HFF-Myc (cell line): ENCODE measurements at regions not wholly inside any gene's neighbourhood (a gene's known extent, or its start where the extent isn't known, plus 50 kb on each side); places are given as distances from the start of the nearest gene placed in this dataset.

ENCODE experiments used
- DNase-seq: peaks from one replicate; pipeline ENCODE4 v3.0.0-alpha.2; 2011; ENCODE audit warnings: low read depth; ENCODE audit errors: extremely low read depth
- H3K4me3 ChIP-seq: replicated peaks from 2 replicates; pipeline ENCODE4 v1.5.1; 2011; ENCODE audit warnings: low read depth, mild to moderate bottlenecking, control low read depth, low read length
- TF ChIP-seq, protein P1 (sequence below): IDR thresholded peaks from 2 replicates; pipeline ENCODE4 v1.5.1; 2012; ENCODE audit warnings: mild to moderate bottlenecking, low read depth, low read length, control low read depth; ENCODE audit errors: missing control alignments

DNA sequence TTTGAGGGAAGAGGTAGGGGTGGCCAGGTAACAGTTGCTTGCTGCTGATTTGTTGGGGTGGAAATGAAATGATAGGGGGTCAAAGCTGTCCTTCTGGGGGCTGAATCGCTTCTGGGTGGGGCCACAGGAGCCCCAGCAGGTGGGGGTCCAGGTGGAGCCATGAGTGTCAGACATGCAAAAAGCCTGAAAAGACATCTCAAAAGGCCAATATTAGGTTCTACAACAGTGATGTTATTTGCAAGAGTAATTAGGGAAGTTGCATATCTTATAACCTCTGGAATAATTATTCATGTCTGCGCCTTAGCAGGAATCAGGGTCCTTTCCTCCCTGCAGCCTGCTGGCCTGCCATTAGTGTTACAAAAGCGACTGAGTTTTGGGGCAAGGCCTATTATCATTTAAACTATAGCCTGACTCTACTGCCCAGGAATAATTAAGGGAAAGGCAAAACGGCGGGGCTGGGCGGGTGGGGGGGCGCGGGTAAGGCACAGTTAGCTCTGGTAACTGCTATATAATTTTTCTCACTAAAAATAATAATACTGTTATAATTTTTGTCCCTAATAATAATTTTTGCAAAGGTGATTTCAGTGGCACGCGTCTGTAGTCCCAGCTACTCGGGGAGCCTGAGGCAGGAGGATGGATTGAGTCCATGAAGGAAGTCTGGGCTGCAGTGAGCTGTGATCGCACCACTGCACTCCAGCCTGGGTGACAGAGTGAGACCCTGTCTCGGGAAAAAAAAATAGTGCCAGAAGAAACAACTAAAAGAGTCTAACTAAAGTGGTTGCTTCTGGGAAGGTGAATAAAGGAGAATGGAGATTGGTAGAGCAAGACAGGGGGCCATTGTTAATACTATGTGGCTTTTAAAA, 145.7 kb downstream of the MAGEB17 start:
- no peak overlapping the region for H3K4me3 ChIP-seq
- TF ChIP-seq, protein P1, sequence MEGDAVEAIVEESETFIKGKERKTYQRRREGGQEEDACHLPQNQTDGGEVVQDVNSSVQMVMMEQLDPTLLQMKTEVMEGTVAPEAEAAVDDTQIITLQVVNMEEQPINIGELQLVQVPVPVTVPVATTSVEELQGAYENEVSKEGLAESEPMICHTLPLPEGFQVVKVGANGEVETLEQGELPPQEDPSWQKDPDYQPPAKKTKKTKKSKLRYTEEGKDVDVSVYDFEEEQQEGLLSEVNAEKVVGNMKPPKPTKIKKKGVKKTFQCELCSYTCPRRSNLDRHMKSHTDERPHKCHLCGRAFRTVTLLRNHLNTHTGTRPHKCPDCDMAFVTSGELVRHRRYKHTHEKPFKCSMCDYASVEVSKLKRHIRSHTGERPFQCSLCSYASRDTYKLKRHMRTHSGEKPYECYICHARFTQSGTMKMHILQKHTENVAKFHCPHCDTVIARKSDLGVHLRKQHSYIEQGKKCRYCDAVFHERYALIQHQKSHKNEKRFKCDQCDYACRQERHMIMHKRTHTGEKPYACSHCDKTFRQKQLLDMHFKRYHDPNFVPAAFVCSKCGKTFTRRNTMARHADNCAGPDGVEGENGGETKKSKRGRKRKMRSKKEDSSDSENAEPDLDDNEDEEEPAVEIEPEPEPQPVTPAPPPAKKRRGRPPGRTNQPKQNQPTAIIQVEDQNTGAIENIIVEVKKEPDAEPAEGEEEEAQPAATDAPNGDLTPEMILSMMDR = no peak
- no peak for DNase-seq

DNA sequence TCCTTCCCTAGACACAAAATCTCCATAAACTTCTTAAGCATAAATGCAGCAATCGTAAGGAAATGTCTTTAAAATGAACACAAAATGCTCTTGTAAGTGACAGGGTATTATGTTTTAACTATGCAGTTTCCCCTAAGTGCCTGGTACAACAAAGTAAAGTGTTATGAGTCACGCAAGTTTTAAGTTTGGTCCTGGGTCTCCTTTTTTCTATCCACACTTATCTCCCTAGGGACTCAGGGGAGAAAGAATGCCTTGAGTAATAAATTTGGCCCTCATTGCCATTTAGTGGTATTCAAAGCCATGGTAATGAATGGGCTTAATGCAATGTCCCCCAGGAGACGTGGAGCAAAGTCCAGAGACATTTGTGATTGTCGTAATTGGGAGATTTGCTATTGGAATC, 149.1 kb downstream of the MAGEB17 start:
- H3K4me3 ChIP-seq = no peak overlapping the region
- TF ChIP-seq, protein P1 = no peak
- no peak for DNase-seq

DNA sequence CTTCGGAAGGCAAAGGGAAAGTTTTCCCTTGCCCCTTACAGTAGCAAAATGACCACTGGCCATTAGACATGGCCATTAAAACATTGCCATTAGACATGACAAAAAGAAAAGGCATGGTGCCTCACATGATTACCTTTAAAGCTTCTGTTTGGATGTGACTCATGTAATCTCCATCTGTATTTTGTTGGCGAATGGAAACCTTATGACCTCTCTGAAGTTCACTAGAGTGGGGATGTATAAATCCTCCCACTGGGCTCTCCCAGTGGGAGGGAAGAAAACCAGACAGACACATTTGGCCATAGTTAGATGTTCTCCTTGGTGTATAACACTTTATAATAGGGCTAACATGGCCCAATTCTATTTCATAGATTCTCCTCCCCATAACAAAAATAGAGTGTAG, 152.6 kb downstream of the MAGEB17 start:
- TF ChIP-seq, protein P1 = no peak
- no peak overlapping the region for H3K4me3 ChIP-seq
- no peak for DNase-seq

DNA sequence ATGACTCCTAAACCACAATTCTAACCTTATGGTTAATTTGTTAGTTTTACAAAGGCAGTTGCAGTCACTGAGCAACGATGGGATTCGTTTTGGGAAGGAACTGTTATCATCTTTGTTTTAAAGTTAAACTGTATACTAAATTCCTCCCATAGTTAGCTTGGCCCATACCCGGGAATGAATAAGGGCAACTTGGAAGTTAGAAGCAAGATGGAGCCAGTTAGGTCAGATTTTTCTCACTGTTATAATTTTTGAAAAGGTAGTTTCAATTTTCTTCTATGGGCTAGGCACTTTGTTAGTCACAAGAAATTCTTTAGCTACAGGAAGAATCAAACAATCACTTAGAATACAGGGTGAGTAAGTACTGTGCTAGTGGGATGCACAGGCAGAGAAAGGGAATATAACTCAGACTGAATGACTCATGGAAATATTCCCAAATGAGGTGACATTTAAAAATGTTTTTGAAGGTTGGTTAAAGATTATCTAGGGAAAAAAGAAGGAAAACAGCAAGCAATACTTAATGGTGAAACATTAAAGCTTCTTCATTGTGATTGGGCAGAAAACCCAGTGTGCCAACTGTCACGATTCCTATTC, 153.6 kb downstream of the MAGEB17 start:
- TF ChIP-seq, protein P1 = no peak
- no peak for DNase-seq
- no peak overlapping the region for H3K4me3 ChIP-seq

DNA sequence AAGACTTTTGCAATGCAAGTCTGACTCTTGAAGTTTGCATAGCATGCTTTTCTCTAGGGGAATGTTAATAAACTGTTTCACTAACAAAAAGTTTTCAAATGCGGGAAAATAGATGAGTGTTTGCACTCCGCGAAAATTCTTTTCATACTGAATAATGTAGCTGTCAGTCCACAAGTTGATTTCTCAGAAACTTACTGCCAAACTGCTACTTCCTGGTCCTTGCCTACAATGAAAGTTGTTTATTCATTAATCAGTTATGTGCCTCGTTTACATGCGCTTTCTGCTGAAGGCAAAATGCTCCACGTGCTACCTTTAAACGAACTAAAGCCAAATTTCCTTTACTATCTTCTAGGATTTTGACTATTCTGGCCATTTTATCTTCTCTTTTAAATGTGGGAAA, 166.2 kb downstream of the MAGEB17 start:
- no peak overlapping the region for H3K4me3 ChIP-seq
- TF ChIP-seq, protein P1 = no peak
- DNase-seq = no peak

DNA sequence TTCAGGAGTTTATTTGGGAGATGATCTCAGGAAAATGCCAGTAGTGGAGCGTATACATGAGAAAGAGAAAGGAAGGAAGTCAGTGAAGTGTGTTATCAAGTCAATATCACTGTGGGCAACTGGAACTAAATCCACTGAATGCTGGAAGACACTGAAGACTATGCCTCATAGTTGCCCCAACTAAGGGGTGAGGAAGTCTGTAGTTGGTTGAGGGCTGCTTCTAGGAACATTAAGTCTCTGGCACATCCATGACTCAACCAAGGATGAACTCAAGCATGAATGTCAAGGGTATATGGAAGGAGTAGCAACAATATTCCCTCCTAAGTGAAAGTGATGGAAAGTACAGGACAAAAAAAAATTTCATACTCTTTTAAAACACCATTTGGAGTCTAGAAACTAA, 167.9 kb downstream of the MAGEB17 start:
- TF ChIP-seq, protein P1 = no peak
- no peak for DNase-seq
- H3K4me3 ChIP-seq = no peak overlapping the region
